HG03460 (cell line): ENCODE measurements at regions not wholly inside any gene's neighbourhood (a gene's known extent, or its start where the extent isn't known, plus 50 kb on each side); places are given as distances from the start of the nearest gene placed in this dataset.

Experiments
- ATAC-seq: cut with Tn5 transposase; IDR thresholded peaks from one replicate; pipeline ENCODE4 v1.9.1; 2021; ENCODE audit not compliant: unreplicated experiment

GRCh38 chr18:61729322-61729721, 163.5 kb downstream of the RNF152 start:
- no peak for ATAC-seq

- ATAC-seq: no peak
Observed at GRCh38 chr18:61727241-61728193, 165.3 kb downstream of the RNF152 start.

- no peak for ATAC-seq
Observed at GRCh38 chr18:61724532-61724931, 168.3 kb downstream of the RNF152 start.

GRCh38 chr18:61722247-61722646, 170.6 kb downstream of the RNF152 start:
- no peak for ATAC-seq

- ATAC-seq: no peak
Observed at GRCh38 chr18:61720496-61720895, 172.3 kb downstream of the RNF152 start.

- no peak for ATAC-seq
Observed at GRCh38 chr18:61719671-61720070, 173.1 kb downstream of the RNF152 start.

GRCh38 chr18:61718944-61719343, 173.9 kb downstream of the RNF152 start:
- no peak for ATAC-seq

- no peak for ATAC-seq
Observed at GRCh38 chr18:61714421-61714820, 178.4 kb downstream of the RNF152 start.

- ATAC-seq: no peak
Observed at GRCh38 chr18:61713502-61713901, 179.3 kb downstream of the RNF152 start.

GRCh38 chr18:61710082-61710620, 182.7 kb downstream of the RNF152 start:
- no peak for ATAC-seq

- ATAC-seq: no peak
Observed at GRCh38 chr18:61706276-61706915, 186.4 kb downstream of the RNF152 start.

- no peak for ATAC-seq
Observed at GRCh38 chr18:61703508-61703907, 189.3 kb downstream of the RNF152 start.

- no peak for ATAC-seq
Observed at GRCh38 chr18:61702007-61702406, 190.8 kb downstream of the RNF152 start.

- ATAC-seq: no peak
Observed at GRCh38 chr18:61699397-61700110, 193.3 kb downstream of the RNF152 start.

GRCh38 chr18:61697306-61697909, 195.4 kb downstream of the RNF152 start:
- no peak for ATAC-seq

GRCh38 chr18:61694236-61694635, 198.6 kb downstream of the RNF152 start:
- no peak for ATAC-seq

- no peak for ATAC-seq
Observed at GRCh38 chr18:61690418-61691138, 202.2 kb downstream of the RNF152 start.

- no peak for ATAC-seq
Observed at GRCh38 chr18:61687317-61687716, 205.5 kb downstream of the RNF152 start.

- no peak for ATAC-seq
Observed at GRCh38 chr18:61683856-61684255, 209.0 kb downstream of the RNF152 start.

- no peak for ATAC-seq
Observed at GRCh38 chr18:61681065-61681464, 211.7 kb downstream of the RNF152 start.
